VCaP (cell line): ENCODE measurements at regions not wholly inside any gene's neighbourhood (a gene's known extent, or its start where the extent isn't known, plus 50 kb on each side); places are given as distances from the start of the nearest gene placed in this dataset.

Experiments
- H3K27ac ChIP-seq: fragments of 450-650 bp; 2 replicates; pipeline ENCODE4 v1.5.1; 2017
- TF ChIP-seq, protein P1 (sequence below): fragments of 450-650 bp; conservative IDR thresholded peaks from 2 replicates; pipeline ENCODE4 v1.5.1; 2017; ENCODE audit warnings: mild to moderate bottlenecking, moderate library complexity

DNA sequence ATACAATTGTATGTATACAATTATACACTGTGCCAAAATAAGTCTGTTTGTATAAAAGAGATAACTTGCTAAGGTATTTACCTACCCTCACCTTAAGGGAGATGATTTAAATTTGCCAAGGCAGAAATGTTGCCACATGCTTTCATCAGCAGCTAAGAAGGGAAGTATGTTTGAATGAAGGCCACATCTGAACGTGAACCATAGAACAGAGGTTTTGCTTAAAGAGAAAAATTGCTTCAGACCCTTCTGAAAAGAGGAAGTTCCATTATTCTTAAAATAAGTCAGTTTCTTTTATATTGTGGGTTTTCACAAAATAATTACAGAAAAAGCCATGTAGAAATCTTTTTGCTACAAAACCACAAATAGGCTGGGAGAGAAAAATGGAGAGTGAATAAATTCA is 621.5 kb upstream of the HTR2C start:
- no peak overlapping the region for H3K27ac ChIP-seq
- TF ChIP-seq, protein P1, sequence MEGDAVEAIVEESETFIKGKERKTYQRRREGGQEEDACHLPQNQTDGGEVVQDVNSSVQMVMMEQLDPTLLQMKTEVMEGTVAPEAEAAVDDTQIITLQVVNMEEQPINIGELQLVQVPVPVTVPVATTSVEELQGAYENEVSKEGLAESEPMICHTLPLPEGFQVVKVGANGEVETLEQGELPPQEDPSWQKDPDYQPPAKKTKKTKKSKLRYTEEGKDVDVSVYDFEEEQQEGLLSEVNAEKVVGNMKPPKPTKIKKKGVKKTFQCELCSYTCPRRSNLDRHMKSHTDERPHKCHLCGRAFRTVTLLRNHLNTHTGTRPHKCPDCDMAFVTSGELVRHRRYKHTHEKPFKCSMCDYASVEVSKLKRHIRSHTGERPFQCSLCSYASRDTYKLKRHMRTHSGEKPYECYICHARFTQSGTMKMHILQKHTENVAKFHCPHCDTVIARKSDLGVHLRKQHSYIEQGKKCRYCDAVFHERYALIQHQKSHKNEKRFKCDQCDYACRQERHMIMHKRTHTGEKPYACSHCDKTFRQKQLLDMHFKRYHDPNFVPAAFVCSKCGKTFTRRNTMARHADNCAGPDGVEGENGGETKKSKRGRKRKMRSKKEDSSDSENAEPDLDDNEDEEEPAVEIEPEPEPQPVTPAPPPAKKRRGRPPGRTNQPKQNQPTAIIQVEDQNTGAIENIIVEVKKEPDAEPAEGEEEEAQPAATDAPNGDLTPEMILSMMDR, result no peak

DNA sequence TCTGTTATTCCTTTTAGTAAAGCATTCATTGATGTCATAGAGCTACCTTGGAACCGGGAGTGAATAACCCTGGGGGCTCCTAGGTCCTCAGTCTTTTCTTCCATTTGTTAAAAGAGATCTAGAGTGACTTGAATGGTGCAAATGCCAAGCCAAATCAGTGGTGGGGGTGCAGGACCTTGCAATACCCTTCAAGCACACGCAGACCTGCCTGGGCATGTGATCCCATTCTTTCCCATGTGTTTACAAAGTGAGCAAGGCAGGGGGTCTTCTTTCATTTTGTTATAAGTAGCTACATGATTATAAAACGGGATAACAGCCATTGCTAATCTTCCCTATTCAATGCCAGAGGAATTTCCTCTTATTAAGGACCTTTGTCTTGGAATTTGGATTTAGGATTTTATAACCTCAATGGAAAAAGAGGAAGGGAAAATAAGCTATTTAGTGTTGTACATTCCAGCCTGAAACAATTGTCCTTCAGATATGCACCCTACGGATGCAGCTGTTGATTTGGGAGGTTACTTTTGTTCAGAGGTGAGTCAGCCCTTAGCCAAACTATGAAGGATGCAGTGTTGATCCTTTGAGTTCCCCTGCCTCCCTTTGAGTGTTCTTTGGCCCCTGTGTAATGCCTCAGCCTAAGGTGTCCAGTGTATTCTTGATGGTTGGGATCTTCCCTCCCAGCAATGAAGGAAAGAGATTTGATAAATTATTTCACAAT is 623.8 kb upstream of the HTR2C start:
- H3K27ac ChIP-seq, result no peak overlapping the region
- TF ChIP-seq, protein P1, result no peak

DNA sequence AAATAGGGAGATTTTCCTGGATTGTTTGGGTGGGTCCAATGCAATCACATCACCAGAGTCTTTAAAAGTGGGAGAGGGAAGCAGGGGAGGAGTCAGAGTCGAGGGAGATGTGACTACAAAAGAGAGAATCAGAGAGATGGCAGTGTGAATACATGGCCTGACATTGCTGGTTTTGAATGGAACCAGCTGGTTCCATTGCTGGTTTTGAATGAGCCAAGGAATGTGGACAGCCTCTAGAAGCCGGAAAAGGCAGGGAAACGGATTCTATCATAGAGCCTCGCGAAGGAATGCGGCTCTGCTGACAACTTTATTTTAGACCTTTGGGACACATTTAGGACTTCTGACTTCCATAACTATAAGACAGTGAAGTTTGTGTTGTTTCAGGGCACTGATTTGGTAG is 627.0 kb upstream of the HTR2C start:
- TF ChIP-seq, protein P1, result no peak

DNA sequence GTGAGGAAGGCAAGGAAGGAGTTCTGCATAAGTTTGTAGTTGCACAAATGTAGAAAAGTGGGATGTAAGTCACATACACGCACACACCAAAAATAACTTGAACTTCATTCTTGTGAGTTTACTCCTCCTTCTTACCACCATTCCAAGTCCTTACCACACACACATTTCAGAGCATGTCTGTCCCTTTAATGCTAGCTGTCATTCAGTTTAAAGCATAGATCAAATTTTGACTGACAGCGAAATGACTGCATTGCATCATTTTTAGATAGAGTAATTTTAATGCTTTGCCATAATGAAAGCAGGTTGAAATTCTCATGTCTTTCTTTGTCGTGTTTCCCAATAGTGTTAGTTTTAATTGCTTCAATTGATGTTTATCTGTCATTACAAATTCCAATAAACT is 629.6 kb upstream of the HTR2C start:
- TF ChIP-seq, protein P1, result no peak

More for the DNA sequence above, 627.0 kb upstream of the HTR2C start:
- no peak overlapping the region for H3K27ac ChIP-seq

DNA sequence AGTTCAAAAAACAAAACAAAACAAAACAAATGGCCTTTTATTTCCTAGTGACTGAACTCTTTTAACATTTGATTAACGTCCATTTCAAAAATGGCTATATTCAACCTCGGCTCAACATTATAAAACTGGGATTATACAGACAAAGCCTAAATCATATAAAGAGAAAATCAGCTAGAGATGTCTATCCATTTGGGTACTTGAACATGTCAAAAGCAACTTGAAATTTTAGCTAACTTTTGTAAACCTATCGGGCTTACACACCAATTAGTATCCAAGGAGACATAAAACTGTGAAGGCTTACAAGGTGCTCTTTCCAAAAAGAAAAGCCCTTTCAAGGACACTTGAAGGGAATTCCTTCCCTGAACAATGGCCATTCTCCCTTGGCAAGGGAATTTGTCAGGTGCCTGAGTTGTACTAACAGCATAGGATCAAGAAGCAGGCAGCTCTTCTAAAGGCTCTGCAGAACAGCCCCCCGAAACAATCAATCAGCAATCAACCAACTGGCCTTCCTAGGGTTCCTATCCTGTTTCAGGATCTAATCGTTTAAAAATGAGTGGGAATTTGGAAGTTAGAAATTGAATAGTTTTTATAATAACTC is 633.7 kb upstream of the HTR2C start:
- TF ChIP-seq, protein P1, result no peak
- no peak overlapping the region for H3K27ac ChIP-seq

More for the DNA sequence above, 629.6 kb upstream of the HTR2C start:
- H3K27ac ChIP-seq, result no peak overlapping the region

DNA sequence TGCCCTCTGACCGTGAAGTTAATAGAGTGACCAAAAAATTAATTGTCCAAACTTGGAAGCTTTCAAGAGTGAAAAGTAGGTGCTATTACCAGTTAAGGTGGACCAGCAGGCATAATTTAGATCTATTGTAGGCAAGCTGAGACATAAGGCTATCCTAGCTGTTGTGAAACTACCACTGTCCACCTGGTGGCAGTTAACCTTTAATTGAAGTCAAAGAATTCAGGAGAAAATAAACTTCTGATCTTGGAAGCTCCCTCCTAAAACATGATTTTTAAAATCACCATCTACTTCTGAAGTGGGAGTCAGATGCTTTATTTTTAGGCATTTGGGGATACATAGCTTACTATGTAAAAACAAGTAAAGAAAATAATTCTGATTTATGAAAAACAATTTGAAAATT is 636.3 kb upstream of the HTR2C start:
- H3K27ac ChIP-seq, result no peak overlapping the region
- TF ChIP-seq, protein P1, result no peak

DNA sequence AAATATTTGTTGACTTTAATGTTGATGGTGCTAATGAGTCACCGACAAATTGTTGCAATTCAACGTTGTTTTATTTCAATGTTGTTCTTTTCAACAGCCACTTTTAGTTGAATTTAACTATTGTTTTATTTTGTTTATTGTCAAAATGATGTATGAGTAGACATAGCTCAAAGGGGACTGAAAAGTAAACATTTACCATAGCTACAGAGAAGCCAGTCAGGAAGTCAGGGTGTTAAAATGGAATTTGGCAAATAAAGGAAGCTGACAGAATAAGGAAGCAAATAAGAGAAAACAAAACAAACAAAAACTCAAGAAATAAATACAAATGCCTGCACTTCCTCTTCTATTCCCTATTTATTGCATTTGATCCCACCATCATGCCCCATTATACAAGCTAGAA is 648.4 kb upstream of the HTR2C start:
- TF ChIP-seq, protein P1, result no peak
- no peak overlapping the region for H3K27ac ChIP-seq
